ENCODE measurements at regions not wholly inside any gene's neighbourhood (a gene's known extent, or its start where the extent isn't known, plus 50 kb on each side); places are given as distances from the start of the nearest gene placed in this dataset.

GRCh38 chr20:12773936-12774335 lies 234.8 kb upstream of the SPTLC3 start:
- TF ChIP-seq CTCF (conservative IDR thresholded peaks at IDR 0.05 in 1 of 2, IDR thresholded peaks at IDR 0.05 in 1 of 2; ENCODE audit: low read depth in 1 of 2, low read length in 2 of 2) = no peak
- TF ChIP-seq EZH2 (IDR thresholded peaks at IDR 0.05; ENCODE audit: low read length, missing control alignments) = no peak
